HG03520 (cell line): ENCODE measurements at regions not wholly inside any gene's neighbourhood (a gene's known extent, or its start where the extent isn't known, plus 50 kb on each side); places are given as distances from the start of the nearest gene placed in this dataset.
"Not testable (repeated sequence)": the region's sequence is repeated elsewhere in the genome, so short reads cannot be mapped to it uniquely, and the experiment has no call there.

Experiments
- ATAC-seq: cut with Tn5 transposase; IDR thresholded peaks from one replicate; pipeline ENCODE4 v1.9.1; 2021; ENCODE audit warnings: mild to moderate bottlenecking, moderate library complexity; ENCODE audit not compliant: unreplicated experiment

GRCh38 chr1:214095896-214096295 lies 108.1 kb downstream of the PROX1 start:
- not testable (repeated sequence) for ATAC-seq

- no peak for ATAC-seq
These were observed 113.5 kb downstream of the PROX1 start for GRCh38 chr1:214101246-214101645.

- no peak for ATAC-seq
These were observed 114.1 kb downstream of the PROX1 start for GRCh38 chr1:214101828-214102227.

GRCh38 chr1:214102907-214103306 lies 115.1 kb downstream of the PROX1 start:
- ATAC-seq = no peak

GRCh38 chr1:214103778-214104177 lies 116.0 kb downstream of the PROX1 start:
- ATAC-seq = no peak

GRCh38 chr1:214106375-214106774 lies 118.6 kb downstream of the PROX1 start:
- ATAC-seq = no peak

- no peak for ATAC-seq
These were observed 119.7 kb downstream of the PROX1 start for GRCh38 chr1:214107322-214108096.

GRCh38 chr1:214108097-214108446 lies 120.3 kb downstream of the PROX1 start:
- ATAC-seq = no peak

- ATAC-seq = no peak
These were observed 124.0 kb downstream of the PROX1 start for GRCh38 chr1:214111796-214112195.

GRCh38 chr1:214116258-214116657 lies 128.5 kb downstream of the PROX1 start:
- ATAC-seq = no peak

- no peak for ATAC-seq
These were observed 130.0 kb downstream of the PROX1 start for GRCh38 chr1:214117780-214118179.

GRCh38 chr1:214120191-214120590 lies 132.4 kb downstream of the PROX1 start:
- no peak for ATAC-seq

GRCh38 chr1:214120951-214121350 lies 133.2 kb downstream of the PROX1 start:
- ATAC-seq = no peak

- no peak for ATAC-seq
These were observed 134.3 kb downstream of the PROX1 start for GRCh38 chr1:214122110-214122509.

- peak; percentile 71 for ATAC-seq
These were observed 135.4 kb downstream of the PROX1 start for GRCh38 chr1:214123061-214123784.

GRCh38 chr1:214124281-214124805 lies 136.6 kb downstream of the PROX1 start:
- ATAC-seq = no peak

GRCh38 chr1:214124915-214125314 lies 137.1 kb downstream of the PROX1 start:
- ATAC-seq = no peak

- no peak for ATAC-seq
These were observed 138.0 kb downstream of the PROX1 start for GRCh38 chr1:214125819-214126218.

GRCh38 chr1:214126697-214127146 lies 138.9 kb downstream of the PROX1 start:
- ATAC-seq = no peak

- ATAC-seq = no peak
These were observed 139.9 kb downstream of the PROX1 start for GRCh38 chr1:214127705-214128104.

GRCh38 chr1:214135886-214136285 lies 145.1 kb upstream of the SMYD2 start:
- no peak for ATAC-seq

GRCh38 chr1:214136324-214136919 lies 144.5 kb upstream of the SMYD2 start:
- no peak for ATAC-seq
